ENCODE measurements at regions not wholly inside any gene's neighbourhood (a gene's known extent, or its start where the extent isn't known, plus 50 kb on each side); places are given as distances from the start of the nearest gene placed in this dataset.

- no peak overlapping the region for H3K27ac ChIP-seq
- no peak for TF ChIP-seq CTCF (conservative IDR thresholded peaks at IDR 0.05)
Measured at GRCh38 chr12:98217257-98217656, 298.1 kb upstream of the TMPO start.

GRCh38 chr12:98220636-98221035, 294.8 kb upstream of the TMPO start:
- no peak overlapping the region for H3K27ac ChIP-seq
- no peak for TF ChIP-seq CTCF (conservative IDR thresholded peaks at IDR 0.05)

GRCh38 chr12:98221243-98221808, 294.1 kb upstream of the TMPO start:
- no peak for TF ChIP-seq CTCF (conservative IDR thresholded peaks at IDR 0.05)
- H3K27ac ChIP-seq = no peak overlapping the region

- no peak overlapping the region for H3K27ac ChIP-seq
- TF ChIP-seq CTCF (conservative IDR thresholded peaks at IDR 0.05) = no peak
Measured at GRCh38 chr12:98222135-98222534, 293.3 kb upstream of the TMPO start.

GRCh38 chr12:98224584-98225221, 290.7 kb upstream of the TMPO start:
- TF ChIP-seq CTCF (conservative IDR thresholded peaks at IDR 0.05) = no peak
- no peak overlapping the region for H3K27ac ChIP-seq

- peak; percentile 29; the same call in 1 of the 2 replicates for TF ChIP-seq CTCF (conservative IDR thresholded peaks at IDR 0.05)
- H3K27ac ChIP-seq = no peak overlapping the region
Measured at GRCh38 chr12:98227162-98227561, 288.2 kb upstream of the TMPO start.

- TF ChIP-seq CTCF (conservative IDR thresholded peaks at IDR 0.05) = no peak
- peak overlapping the region; percentile 57 for H3K27ac ChIP-seq
Measured at GRCh38 chr12:98228683-98229539, 286.5 kb upstream of the TMPO start.
